Fibroblast of lung (primary cell): ENCODE measurements at regions not wholly inside any gene's neighbourhood (a gene's known extent, or its start where the extent isn't known, plus 50 kb on each side); places are given as distances from the start of the nearest gene placed in this dataset.

Experiments used
- DNase-seq, 2 donors: peaks; one replicate each; pipeline versions ENCODE4 v3.0.0 to v3.0.0-alpha.2; 2010; ENCODE audit warnings: low read depth in 2 of 2
- H2AFZ ChIP-seq: 2 replicates; pipeline ENCODE4 v1.5.1; 2012; ENCODE audit warnings: low read length, control low read depth, inconsistent platforms
- H3K27ac ChIP-seq: 2 replicates; pipeline ENCODE4 v1.5.1; 2011; ENCODE audit warnings: low read length, control low read depth; ENCODE audit not compliant: insufficient read depth
- H3K27me3 ChIP-seq: 2 replicates; pipeline ENCODE4 v1.5.1; 2011; ENCODE audit warnings: mild to moderate bottlenecking, low read length; ENCODE audit not compliant: control insufficient read depth, insufficient read depth
- H3K36me3 ChIP-seq: 2 replicates; pipeline ENCODE4 v1.5.1; 2011; ENCODE audit warnings: low read length; ENCODE audit not compliant: control insufficient read depth, insufficient read depth
- H3K4me1 ChIP-seq: 2 replicates; pipeline ENCODE4 v1.5.1; 2011; ENCODE audit warnings: low read length; ENCODE audit not compliant: control insufficient read depth, insufficient read depth; ENCODE audit errors: extremely low read depth
- H3K4me2 ChIP-seq: 2 replicates; pipeline ENCODE4 v1.5.1; 2011; ENCODE audit warnings: low read length, control low read depth; ENCODE audit not compliant: insufficient read depth; ENCODE audit errors: extremely low read depth
- H3K4me3 ChIP-seq, 4 experiments: fragments of 200-600 bp in 1 of 4; sonication (generic) in 1 of 4; replicated peaks in 1 of 4; 2 replicates each; pipeline ENCODE4 v1.5.1; 2011 to 2016; ENCODE audit warnings: low read length in 4 of 4, low read depth in 3 of 4, mild to moderate bottlenecking in 3 of 4, control low read depth in 2 of 4, inconsistent platforms in 1 of 4, mixed read lengths in 1 of 4; ENCODE audit not compliant: insufficient read depth in 1 of 4; ENCODE audit errors: control extremely low read depth in 1 of 4
- H3K79me2 ChIP-seq: 2 replicates; pipeline ENCODE4 v1.5.1; 2012; ENCODE audit warnings: mild to moderate bottlenecking, low read length, inconsistent platforms; ENCODE audit not compliant: control insufficient read depth, insufficient read depth
- H3K9ac ChIP-seq: 2 replicates; pipeline ENCODE4 v1.5.1; 2011; ENCODE audit warnings: mild to moderate bottlenecking, low read length, control low read depth; ENCODE audit not compliant: insufficient read depth
- H3K9me3 ChIP-seq: 2 replicates; pipeline ENCODE4 v1.5.1; 2012; ENCODE audit warnings: low read depth, low read length; ENCODE audit not compliant: control insufficient read depth, insufficient read depth
- H4K20me1 ChIP-seq: 2 replicates; pipeline ENCODE4 v1.5.1; 2011; ENCODE audit warnings: low read length; ENCODE audit not compliant: control insufficient read depth, insufficient read depth; ENCODE audit errors: extremely low read depth
- CTCF ChIP-seq, 2 donors: IDR thresholded peaks in 1 of 2; conservative IDR thresholded peaks in 1 of 2; 1 replicate in 1 of 2; 2 replicates in 1 of 2; pipeline ENCODE4 v1.5.1; 2011 to 2012; ENCODE audit warnings: low read length in 2 of 2, control low read depth in 1 of 2, inconsistent platforms in 1 of 2, low read depth in 1 of 2, mild to moderate bottlenecking in 1 of 2
- EZH2 ChIP-seq: IDR thresholded peaks from 2 replicates; pipeline ENCODE4 v1.5.1; 2012; ENCODE audit warnings: low read length, control low read depth, mild to moderate bottlenecking; ENCODE audit errors: missing control alignments

DNA sequence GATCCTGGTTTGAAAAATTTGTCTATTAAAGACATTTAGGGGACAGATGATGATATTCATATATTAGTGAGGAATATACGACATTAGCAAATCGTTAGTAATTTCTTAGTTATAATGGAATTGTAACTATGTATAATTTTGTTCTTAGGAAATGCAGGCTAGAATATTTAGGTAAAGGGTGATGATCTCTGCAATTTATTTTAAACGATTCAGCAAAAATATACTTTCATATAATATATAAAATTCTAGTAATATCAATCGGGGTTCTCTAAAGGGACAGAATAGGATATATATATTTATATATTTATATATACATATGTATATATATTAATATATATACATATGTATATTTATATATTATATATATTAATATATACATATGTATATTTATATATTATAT, 142.5 kb upstream of the DNAJC10 start:
- Histone ChIP-seq H2AFZ (no peak overlapping the region), H3K9me3 (no peaks in the 10 kb centered on the region), H3K27ac (no peak overlapping the region), H4K20me1 (no peaks in the 10 kb centered on the region), H3K36me3 (no peaks in the 10 kb centered on the region), H3K4me2 (no peak overlapping the region), H3K27me3 (no peaks in the 10 kb centered on the region), H3K4me3 (no peak overlapping the region), H3K4me1 (no peaks in the 10 kb centered on the region), H3K79me2 (no peaks in the 10 kb centered on the region), H3K9ac (no peak overlapping the region)
- TF ChIP-seq CTCF (conservative IDR thresholded peaks at IDR 0.05 in 1 of 2, IDR thresholded peaks at IDR 0.05 in 1 of 2; ENCODE audit: low read depth in 1 of 2, low read length in 2 of 2), result no peak
- TF ChIP-seq EZH2, result no peak
- DNase-seq, result no peak

DNA sequence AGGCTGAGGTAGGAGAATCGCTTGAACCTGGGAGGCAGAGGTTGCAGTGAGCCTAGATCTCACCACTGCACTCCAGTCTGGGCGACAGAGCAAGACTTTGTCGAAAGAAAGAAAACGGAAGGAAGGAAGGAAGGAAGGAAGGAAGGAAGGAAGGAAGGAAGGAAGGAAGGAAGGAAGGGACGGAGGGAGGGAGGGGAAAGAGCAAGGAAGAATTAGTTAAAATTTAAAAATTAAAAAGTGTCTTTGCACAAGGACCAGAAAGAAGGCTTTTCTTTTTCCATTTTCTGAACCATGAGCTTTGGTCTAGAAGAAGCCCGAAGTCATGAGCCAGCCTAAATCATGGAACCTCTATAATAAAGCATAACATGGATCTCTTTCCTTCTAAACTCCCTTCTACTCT, 138.2 kb upstream of the DNAJC10 start:
- Histone ChIP-seq H3K4me1 (no peaks in the 10 kb centered on the region), H3K79me2 (no peaks in the 10 kb centered on the region), H3K9ac (no peak overlapping the region), H3K36me3 (no peaks in the 10 kb centered on the region), H3K27ac (no peak overlapping the region), H3K9me3 (no peaks in the 10 kb centered on the region), H3K27me3 (no peaks in the 10 kb centered on the region), H4K20me1 (no peaks in the 10 kb centered on the region), H2AFZ (no peak overlapping the region), H3K4me2 (no peak overlapping the region), H3K4me3 (no peak overlapping the region)
- no peak for DNase-seq
- TF ChIP-seq CTCF (conservative IDR thresholded peaks at IDR 0.05 in 1 of 2, IDR thresholded peaks at IDR 0.05 in 1 of 2; ENCODE audit: low read depth in 1 of 2, low read length in 2 of 2), result no peak
- TF ChIP-seq EZH2, result no peak

DNA sequence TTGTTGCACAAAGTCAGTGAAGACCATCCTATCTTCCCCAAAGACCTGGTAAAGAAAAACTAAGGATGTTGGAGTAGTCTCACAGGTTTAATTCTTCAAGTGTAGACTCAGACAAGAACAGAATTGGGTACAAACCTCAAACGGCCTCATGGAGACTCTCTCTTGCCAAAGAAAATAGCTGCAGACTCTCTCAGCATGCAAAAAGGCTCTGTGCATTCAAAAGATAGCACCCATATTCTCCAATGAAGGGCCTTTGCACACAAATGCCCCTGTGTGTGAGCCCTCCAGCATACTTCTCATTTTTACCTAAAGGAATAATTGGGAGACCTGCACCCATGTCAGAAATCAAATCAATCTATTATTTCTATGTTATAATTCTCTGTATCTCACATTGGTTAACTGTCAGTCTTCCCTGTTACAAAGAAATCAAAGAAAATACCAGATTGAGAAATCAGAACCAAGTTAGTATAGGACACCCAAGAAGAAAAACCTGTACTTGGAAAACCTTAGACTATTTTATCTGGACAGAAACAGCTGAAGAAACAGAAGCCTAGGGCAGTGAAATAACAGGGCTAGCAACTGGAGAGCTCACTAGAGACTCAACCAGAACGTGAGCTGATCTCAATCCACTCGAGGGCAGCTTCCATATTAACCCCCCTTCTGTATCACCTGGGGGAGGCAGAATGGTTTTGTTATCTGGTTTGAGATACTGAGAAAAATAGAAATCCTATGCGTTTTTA, 134.7 kb upstream of the DNAJC10 start:
- no peaks in the 10 kb centered on the region for H3K9me3 ChIP-seq
- H3K4me3 ChIP-seq, result no peak overlapping the region
- H3K9ac ChIP-seq, result no peak overlapping the region
- DNase-seq, result peak in 1 of 2 donors; percentile 72
- H3K4me2 ChIP-seq, result no peak overlapping the region
- no peaks in the 10 kb centered on the region for H3K36me3 ChIP-seq
- no peaks in the 10 kb centered on the region for H4K20me1 ChIP-seq
- H3K79me2 ChIP-seq, result no peaks in the 10 kb centered on the region
- TF ChIP-seq EZH2 (no peak), CTCF (conservative IDR thresholded peaks at IDR 0.05 in 1 of 2, IDR thresholded peaks at IDR 0.05 in 1 of 2; ENCODE audit: low read depth in 1 of 2, low read length in 2 of 2) (no peak)
- no peak overlapping the region for H3K27ac ChIP-seq
- H3K27me3 ChIP-seq, result no peaks in the 10 kb centered on the region
- H3K4me1 ChIP-seq, result no peaks in the 10 kb centered on the region
- H2AFZ ChIP-seq, result no peak overlapping the region
